Mucosa of stomach (tissue), 1 donor: ENCODE measurements at regions not wholly inside any gene's neighbourhood (a gene's known extent, or its start where the extent isn't known, plus 50 kb on each side); places are given as distances from the start of the nearest gene placed in this dataset.
"Not testable (repeated sequence)": the region's sequence is repeated elsewhere in the genome, so short reads cannot be mapped to it uniquely, and the experiment has no call there.

Experiments
- H3K27me3 ChIP-seq: one replicate; pipeline ENCODE4 v1.7.0; 2013; ENCODE audit warnings: mild to moderate bottlenecking, low read length; ENCODE audit not compliant: control insufficient read depth, insufficient read depth
- H3K36me3 ChIP-seq: one replicate; pipeline ENCODE4 v1.7.0; 2013; ENCODE audit warnings: low read length; ENCODE audit not compliant: control insufficient read depth, insufficient read depth
- H3K4me1 ChIP-seq: one replicate; pipeline ENCODE4 v1.7.0; 2013; ENCODE audit warnings: mild to moderate bottlenecking, low read length; ENCODE audit not compliant: control insufficient read depth, insufficient read depth
- H3K4me3 ChIP-seq: one replicate; pipeline ENCODE4 v1.7.0; 2013; ENCODE audit warnings: low read length
- H3K9ac ChIP-seq: one replicate; pipeline ENCODE4 v1.7.0; 2013; ENCODE audit warnings: mild to moderate bottlenecking, low read length, moderate library complexity
- H3K9me3 ChIP-seq: one replicate; pipeline ENCODE4 v1.7.0; 2013; ENCODE audit warnings: mild to moderate bottlenecking, low read length, moderate library complexity; ENCODE audit not compliant: control insufficient read depth
- donor health status: Pancreatic carcinoma.

DNA sequence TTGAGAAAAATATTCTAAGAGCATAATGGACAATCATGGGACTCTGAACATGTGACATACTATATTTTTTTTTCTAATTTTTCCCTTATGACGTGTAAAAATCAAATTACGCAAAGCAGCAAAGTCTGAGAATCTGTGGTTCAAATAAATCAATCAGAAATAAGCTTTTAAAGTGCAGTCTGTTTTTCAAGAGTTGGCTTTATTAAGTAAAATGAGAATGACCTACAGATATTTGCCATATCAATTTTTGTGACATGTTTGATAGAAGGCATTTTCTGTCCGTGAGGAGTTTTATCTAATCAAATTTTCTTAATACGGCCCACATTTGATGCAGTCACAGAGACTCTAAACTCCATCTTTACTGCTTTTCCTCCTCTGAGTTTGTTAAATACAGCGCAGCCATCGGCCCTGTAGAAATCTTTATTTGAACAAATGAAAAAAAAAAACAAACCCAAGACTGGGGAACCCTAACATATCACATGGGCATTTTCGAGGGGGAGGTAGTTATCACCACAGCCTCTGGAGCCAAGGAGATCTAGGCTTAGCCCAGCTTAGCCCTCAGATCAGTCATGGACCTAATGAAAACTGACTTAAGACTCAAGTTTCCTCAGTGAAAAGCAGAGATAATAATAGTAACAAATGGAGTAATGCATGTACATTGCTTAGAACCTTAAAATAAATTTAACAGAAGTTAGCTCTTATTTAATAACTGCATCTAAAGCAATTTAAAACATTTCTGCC lies 263.6 kb upstream of the C9orf72 start:
- Histone ChIP-seq H3K27me3 (no peaks in the 10 kb centered on the region), H3K9ac (no peak overlapping the region), H3K4me3 (no peak overlapping the region), H3K36me3 (no peaks in the 10 kb centered on the region), H3K4me1 (no peaks in the 10 kb centered on the region), H3K9me3 (no peaks in the 10 kb centered on the region)

- no peaks in the 10 kb centered on the region for H3K36me3 ChIP-seq
- no peaks in the 10 kb centered on the region for H3K27me3 ChIP-seq
- H3K4me3 ChIP-seq, result no peak overlapping the region
- no peak overlapping the region for H3K9ac ChIP-seq
- no peaks in the 10 kb centered on the region for H3K4me1 ChIP-seq
- H3K9me3 ChIP-seq, result no peaks in the 10 kb centered on the region
These were observed 265.6 kb upstream of the C9orf72 start for GRCh38 chr9:27838876-27839275.

DNA sequence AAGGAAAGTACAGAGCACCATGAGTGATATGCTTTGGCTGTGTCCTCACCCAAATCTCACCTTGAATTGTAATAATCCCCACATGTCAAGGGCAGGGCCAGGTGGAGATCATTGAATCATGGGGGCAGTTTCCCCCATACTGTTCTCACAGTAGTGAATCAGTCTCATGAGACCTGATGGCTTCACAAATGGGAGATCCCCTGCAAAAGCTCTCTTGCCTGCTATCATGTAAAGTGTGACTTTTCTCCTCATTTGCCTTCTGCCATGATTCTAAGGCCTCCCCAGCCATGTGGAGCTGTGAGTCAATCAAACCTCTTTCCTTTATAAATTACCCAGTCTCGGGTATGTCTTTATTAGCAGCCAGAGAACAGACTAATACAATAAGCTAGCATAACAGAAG lies 266.5 kb upstream of the C9orf72 start:
- H3K9me3 ChIP-seq, H3K4me1 ChIP-seq, H3K27me3 ChIP-seq, H3K36me3 ChIP-seq, H3K9ac ChIP-seq, H3K4me3 ChIP-seq: not testable (repeated sequence)

GRCh38 chr9:27844797-27845196 lies 271.5 kb upstream of the C9orf72 start:
- Histone ChIP-seq H3K36me3 (no peaks in the 10 kb centered on the region), H3K27me3 (no peaks in the 10 kb centered on the region), H3K4me3 (no peak overlapping the region), H3K4me1 (no peaks in the 10 kb centered on the region), H3K9me3 (no peaks in the 10 kb centered on the region), H3K9ac (no peak overlapping the region)

GRCh38 chr9:27847380-27847779 lies 274.1 kb upstream of the C9orf72 start:
- Histone ChIP-seq H3K4me1 (no peaks in the 10 kb centered on the region), H3K9me3 (no peaks in the 10 kb centered on the region), H3K36me3 (no peaks in the 10 kb centered on the region), H3K9ac (no peak overlapping the region), H3K4me3 (no peak overlapping the region), H3K27me3 (no peaks in the 10 kb centered on the region)

GRCh38 chr9:27847818-27848217 lies 274.5 kb upstream of the C9orf72 start:
- Histone ChIP-seq H3K27me3 (no peaks in the 10 kb centered on the region), H3K4me3 (no peak overlapping the region), H3K9ac (no peak overlapping the region), H3K9me3 (no peaks in the 10 kb centered on the region), H3K36me3 (no peaks in the 10 kb centered on the region), H3K4me1 (no peaks in the 10 kb centered on the region)

GRCh38 chr9:27848315-27848714 lies 275.0 kb upstream of the C9orf72 start:
- Histone ChIP-seq H3K27me3 (no peaks in the 10 kb centered on the region), H3K4me3 (no peak overlapping the region), H3K9me3 (no peaks in the 10 kb centered on the region), H3K4me1 (no peaks in the 10 kb centered on the region), H3K9ac (no peak overlapping the region), H3K36me3 (no peaks in the 10 kb centered on the region)

- no peaks in the 10 kb centered on the region for H3K27me3 ChIP-seq
- no peaks in the 10 kb centered on the region for H3K9me3 ChIP-seq
- H3K9ac ChIP-seq, result no peak overlapping the region
These were observed 278.6 kb upstream of the C9orf72 start for GRCh38 chr9:27851858-27852257.

GRCh38 chr9:27853529-27853928 lies 280.2 kb upstream of the C9orf72 start:
- no peaks in the 10 kb centered on the region for H3K36me3 ChIP-seq
- no peak overlapping the region for H3K9ac ChIP-seq
- no peaks in the 10 kb centered on the region for H3K9me3 ChIP-seq
- H3K4me3 ChIP-seq, result no peak overlapping the region
- H3K4me1 ChIP-seq, result no peaks in the 10 kb centered on the region
- H3K27me3 ChIP-seq, result no peaks in the 10 kb centered on the region

More at GRCh38 chr9:27851858-27852257, 278.6 kb upstream of the C9orf72 start:
- Histone ChIP-seq H3K36me3 (no peaks in the 10 kb centered on the region), H3K4me1 (no peaks in the 10 kb centered on the region), H3K4me3 (no peak overlapping the region)

DNA sequence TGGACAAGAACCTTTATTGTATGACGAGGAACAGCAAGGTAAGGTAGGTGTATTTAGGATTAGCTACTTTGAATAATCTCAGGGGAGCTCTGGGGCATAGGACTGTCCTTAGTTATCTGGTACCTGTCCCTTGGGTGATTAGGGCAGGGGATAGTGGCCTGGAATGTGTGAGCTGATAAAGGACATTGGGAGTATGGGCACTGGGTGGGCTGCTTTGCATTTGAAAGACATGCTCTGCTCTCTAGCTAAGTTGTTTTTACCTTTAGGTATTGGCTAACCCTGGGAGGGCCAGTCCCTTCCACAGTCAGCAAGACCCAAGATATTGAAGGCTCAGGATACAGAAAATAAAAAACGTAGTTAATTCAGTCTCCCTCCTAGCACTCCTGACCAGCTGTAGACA lies 282.8 kb upstream of the C9orf72 start:
- no peaks in the 10 kb centered on the region for H3K9me3 ChIP-seq

DNA sequence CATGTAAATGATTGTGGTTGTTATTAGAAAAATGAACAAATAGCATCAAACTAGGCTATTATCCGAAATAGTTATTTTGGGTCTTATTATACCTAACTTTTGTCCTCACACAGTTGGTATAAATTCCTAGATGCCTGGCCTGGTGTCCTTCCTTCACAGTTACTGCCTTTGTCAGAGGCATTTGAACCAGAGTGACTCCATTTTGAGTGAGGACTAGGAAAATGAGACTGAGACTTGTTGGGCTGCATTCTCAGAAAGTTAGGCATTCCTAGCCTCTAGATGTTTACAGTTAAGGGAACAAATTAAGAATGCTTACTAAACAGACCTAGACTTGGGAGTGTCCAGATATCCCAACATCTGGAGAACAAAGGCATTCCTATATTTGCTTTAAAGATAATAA lies 283.5 kb upstream of the C9orf72 start:
- no peak overlapping the region for H3K4me3 ChIP-seq
- H3K4me1 ChIP-seq, result no peaks in the 10 kb centered on the region
- H3K27me3 ChIP-seq, result no peaks in the 10 kb centered on the region
- no peak overlapping the region for H3K9ac ChIP-seq
- H3K36me3 ChIP-seq, result no peaks in the 10 kb centered on the region
- no peaks in the 10 kb centered on the region for H3K9me3 ChIP-seq

More for the DNA sequence above, 282.8 kb upstream of the C9orf72 start:
- no peaks in the 10 kb centered on the region for H3K36me3 ChIP-seq
- H3K4me3 ChIP-seq, result no peak overlapping the region
- no peak overlapping the region for H3K9ac ChIP-seq
- no peaks in the 10 kb centered on the region for H3K27me3 ChIP-seq
- H3K4me1 ChIP-seq, result no peaks in the 10 kb centered on the region

DNA sequence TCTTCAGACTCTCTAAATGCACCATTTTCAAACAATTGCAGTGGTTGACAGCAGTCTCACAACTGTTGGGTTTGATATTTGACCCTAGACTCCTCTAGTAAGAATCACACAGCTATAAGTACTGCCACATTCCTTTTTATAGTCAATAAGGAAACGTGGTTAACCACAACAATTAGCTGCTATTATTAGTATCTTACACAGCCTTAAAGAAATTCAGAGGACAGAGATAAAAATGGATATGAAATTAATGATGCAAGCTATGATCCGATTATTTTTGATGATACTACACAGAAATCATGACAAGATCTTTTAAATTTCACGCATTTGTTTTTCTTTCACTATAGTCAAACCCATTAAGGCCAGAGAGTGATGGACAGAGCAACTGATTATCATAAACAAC lies 288.6 kb upstream of the C9orf72 start:
- no peaks in the 10 kb centered on the region for H3K4me1 ChIP-seq

More for the DNA sequence above, 288.6 kb upstream of the C9orf72 start:
- Histone ChIP-seq H3K36me3 (no peaks in the 10 kb centered on the region), H3K9ac (no peak overlapping the region), H3K9me3 (no peaks in the 10 kb centered on the region), H3K27me3 (no peaks in the 10 kb centered on the region), H3K4me3 (no peak overlapping the region)
